DOHH2 (cell line): ENCODE measurements at regions not wholly inside any gene's neighbourhood (a gene's known extent, or its start where the extent isn't known, plus 50 kb on each side); places are given as distances from the start of the nearest gene placed in this dataset.

ENCODE experiments used
- H3F3A ChIP-seq: fragments of 200-600 bp; sonication (generic), shearing (Covaris generic); 2 replicates; pipeline ENCODE4 v1.6.0; 2016; ENCODE audit warnings: antibody characterized with exemption, mild to moderate bottlenecking; ENCODE audit not compliant: control insufficient read depth, insufficient read depth
- H3K27ac ChIP-seq: fragments of 200-600 bp; sonication (generic); 2 replicates; pipeline ENCODE4 v1.5.1; 2014; ENCODE audit warnings: low read depth, mild to moderate bottlenecking, low read length, moderate library complexity
- H3K27me3 ChIP-seq: fragments of 200-600 bp; sonication (generic); 2 replicates; pipeline ENCODE4 v1.6.1; 2014; ENCODE audit warnings: mild to moderate bottlenecking, low read length, mixed read lengths; ENCODE audit not compliant: control insufficient read depth
- H3K36me3 ChIP-seq: fragments of 200-600 bp; sonication (generic); 2 replicates; pipeline ENCODE4 v1.6.1; 2014; ENCODE audit warnings: mild to moderate bottlenecking, low read length, moderate library complexity, mixed read lengths; ENCODE audit not compliant: control insufficient read depth
- H3K4me1 ChIP-seq: fragments of 200-600 bp; sonication (generic); 2 replicates; pipeline ENCODE4 v1.6.1; 2014; ENCODE audit warnings: mild to moderate bottlenecking, low read length, mixed read lengths; ENCODE audit not compliant: control insufficient read depth
- H3K4me2 ChIP-seq: fragments of 200-600 bp; sonication (generic); 2 replicates; pipeline ENCODE4 v1.6.0; 2014; ENCODE audit warnings: mild to moderate bottlenecking, low read length, moderate library complexity
- H3K4me3 ChIP-seq: fragments of 200-600 bp; sonication (generic); 2 replicates; pipeline ENCODE4 v1.5.1; 2014; ENCODE audit warnings: mild to moderate bottlenecking, low read length, mixed read lengths
- H3K79me2 ChIP-seq: fragments of 200-600 bp; sonication (generic); 2 replicates; pipeline ENCODE4 v1.6.1; 2014; ENCODE audit warnings: mild to moderate bottlenecking, low read length, mixed read lengths; ENCODE audit not compliant: control insufficient read depth
- H3K9me2 ChIP-seq: fragments of 200-600 bp; sonication (generic); replicated peaks from 2 replicates; pipeline ENCODE4 v1.6.1; 2014; ENCODE audit warnings: mild to moderate bottlenecking, low read length, mixed read lengths; ENCODE audit not compliant: control insufficient read depth
- H3K9me3 ChIP-seq: fragments of 200-600 bp; sonication (generic); 2 replicates; pipeline ENCODE4 v1.6.1; 2014; ENCODE audit warnings: antibody characterized with exemption, low read length, mixed read lengths; ENCODE audit not compliant: control insufficient read depth, insufficient read depth
- H4K20me1 ChIP-seq: fragments of 200-600 bp; sonication (generic); 2 replicates; pipeline ENCODE4 v1.6.0; 2014; ENCODE audit warnings: low read depth, mild to moderate bottlenecking, antibody characterized with exemption, low read length, moderate library complexity; ENCODE audit not compliant: control insufficient read depth, insufficient read depth
- EZH2phosphoT487 ChIP-seq: fragments of 200-600 bp; sonication (generic); IDR thresholded peaks from 2 replicates; pipeline ENCODE4 v1.6.1; 2017; ENCODE audit warnings: borderline replicate concordance, mild to moderate bottlenecking, antibody characterized with exemption, low read length, moderate library complexity, mixed read lengths
- TF ChIP-seq, protein P1 (sequence below): fragments of 200-600 bp; sonication (generic); IDR thresholded peaks from one replicate; pipeline ENCODE4 v1.5.1; 2014; ENCODE audit warnings: antibody characterized with exemption, mild to moderate bottlenecking, low read depth, low read length; ENCODE audit not compliant: poor library complexity, severe bottlenecking

DNA sequence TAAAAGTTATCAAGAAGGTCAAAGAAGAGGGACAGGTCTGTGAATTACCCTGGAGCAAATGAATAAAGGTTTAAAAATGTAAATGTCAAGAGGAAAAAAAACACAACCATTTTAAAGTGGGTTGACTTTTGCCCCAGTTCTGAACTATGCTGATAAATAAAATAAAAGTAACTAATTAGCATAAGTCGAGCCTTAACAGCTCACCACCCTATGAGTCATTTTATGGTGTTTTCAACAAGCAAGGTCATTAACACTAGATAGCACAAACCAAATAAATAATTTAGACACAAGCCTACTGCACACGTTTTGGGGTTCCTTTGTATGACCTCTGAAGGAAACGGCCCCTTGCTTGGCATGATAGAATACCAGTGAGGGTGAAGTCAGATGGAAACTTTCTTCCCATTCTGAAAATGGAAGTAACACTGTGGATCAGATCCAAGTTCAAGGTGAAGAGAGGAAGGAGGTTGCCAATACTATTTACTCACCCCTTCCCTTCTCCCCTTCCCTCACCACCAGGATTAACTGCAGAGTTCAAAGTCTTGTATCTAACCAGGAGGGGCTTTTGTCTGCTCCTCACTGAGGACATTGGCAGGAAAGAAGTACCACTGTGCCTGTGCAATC lies 380.0 kb upstream of the ACVR2A start:
- H3K27me3 ChIP-seq: no peaks in the 10 kb centered on the region
- H3K79me2 ChIP-seq: no peaks in the 10 kb centered on the region
- H3K27ac ChIP-seq: no peak overlapping the region
- H3K36me3 ChIP-seq: no peaks in the 10 kb centered on the region
- no peaks in the 10 kb centered on the region for H4K20me1 ChIP-seq
- H3K9me3 ChIP-seq: no peaks in the 10 kb centered on the region; the same call in 1 of the 2 replicates
- no peaks in the 10 kb centered on the region for H3K4me1 ChIP-seq
- H3K9me2 ChIP-seq: no peaks in the 10 kb centered on the region
- no peak overlapping the region for H3K4me2 ChIP-seq
- H3F3A ChIP-seq: no peaks in the 10 kb centered on the region
- TF ChIP-seq EZH2phosphoT487: no peak
- TF ChIP-seq, protein P1, sequence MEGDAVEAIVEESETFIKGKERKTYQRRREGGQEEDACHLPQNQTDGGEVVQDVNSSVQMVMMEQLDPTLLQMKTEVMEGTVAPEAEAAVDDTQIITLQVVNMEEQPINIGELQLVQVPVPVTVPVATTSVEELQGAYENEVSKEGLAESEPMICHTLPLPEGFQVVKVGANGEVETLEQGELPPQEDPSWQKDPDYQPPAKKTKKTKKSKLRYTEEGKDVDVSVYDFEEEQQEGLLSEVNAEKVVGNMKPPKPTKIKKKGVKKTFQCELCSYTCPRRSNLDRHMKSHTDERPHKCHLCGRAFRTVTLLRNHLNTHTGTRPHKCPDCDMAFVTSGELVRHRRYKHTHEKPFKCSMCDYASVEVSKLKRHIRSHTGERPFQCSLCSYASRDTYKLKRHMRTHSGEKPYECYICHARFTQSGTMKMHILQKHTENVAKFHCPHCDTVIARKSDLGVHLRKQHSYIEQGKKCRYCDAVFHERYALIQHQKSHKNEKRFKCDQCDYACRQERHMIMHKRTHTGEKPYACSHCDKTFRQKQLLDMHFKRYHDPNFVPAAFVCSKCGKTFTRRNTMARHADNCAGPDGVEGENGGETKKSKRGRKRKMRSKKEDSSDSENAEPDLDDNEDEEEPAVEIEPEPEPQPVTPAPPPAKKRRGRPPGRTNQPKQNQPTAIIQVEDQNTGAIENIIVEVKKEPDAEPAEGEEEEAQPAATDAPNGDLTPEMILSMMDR: no peak
- no peak overlapping the region for H3K4me3 ChIP-seq

DNA sequence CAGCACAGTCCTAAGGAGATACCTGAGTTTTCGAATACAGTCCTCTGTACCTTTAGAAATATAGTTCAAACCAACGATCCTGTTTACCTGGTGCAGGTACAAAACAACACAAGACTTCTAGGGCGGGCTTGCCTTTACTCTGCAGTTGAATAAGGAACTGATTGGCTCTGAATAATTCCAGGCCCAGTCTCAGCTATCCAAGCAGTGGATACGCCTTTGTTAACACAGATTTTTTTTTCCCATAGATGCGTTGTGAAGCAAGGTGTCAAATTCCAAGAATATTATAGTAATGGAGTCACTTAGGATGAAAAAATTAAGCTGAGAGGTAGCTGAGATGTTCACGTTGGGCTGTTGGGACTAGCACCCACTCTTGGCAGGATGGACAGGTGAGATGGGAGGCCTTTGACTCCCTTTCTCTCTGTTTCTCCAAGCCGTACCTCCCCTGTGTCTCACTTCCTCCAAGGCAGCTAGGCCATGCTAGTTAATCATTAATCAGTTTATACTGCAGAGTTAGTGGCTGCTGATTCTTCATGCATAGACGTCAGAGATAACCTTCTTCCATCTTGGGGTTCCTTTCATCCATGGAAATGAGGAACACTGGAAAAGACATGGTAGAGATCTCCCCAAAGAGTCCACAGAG lies 380.8 kb upstream of the ACVR2A start:
- TF ChIP-seq, protein P1: no peak
- TF ChIP-seq EZH2phosphoT487: no peak
- Histone ChIP-seq H3K4me2 (no peak overlapping the region), H3K4me1 (no peaks in the 10 kb centered on the region)

DNA sequence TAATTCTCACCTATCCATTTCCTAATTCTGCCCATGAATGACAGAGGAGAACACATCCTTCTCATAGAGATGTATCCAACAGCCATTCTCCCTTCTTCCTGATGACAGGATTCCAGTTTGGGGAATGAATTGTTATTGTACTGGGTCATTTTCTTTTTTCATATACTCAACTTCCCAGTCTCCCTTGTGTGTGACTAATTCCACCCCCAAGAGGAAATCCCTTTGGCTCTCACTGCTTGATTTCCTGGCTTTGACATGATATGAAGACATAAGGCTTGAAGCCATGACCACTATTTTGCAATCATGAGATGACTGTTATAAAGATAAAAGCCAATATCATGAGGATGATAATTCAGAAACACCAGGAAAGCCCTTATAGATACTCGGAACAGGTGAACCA lies 384.7 kb upstream of the ACVR2A start:
- Histone ChIP-seq H3K79me2 (no peaks in the 10 kb centered on the region), H3K36me3 (no peaks in the 10 kb centered on the region), H3K4me2 (no peak overlapping the region), H3K27me3 (no peaks in the 10 kb centered on the region), H3K9me2 (no peaks in the 10 kb centered on the region), H3K9me3 (no peaks in the 10 kb centered on the region; the same call in 1 of the 2 replicates), H3K27ac (no peak overlapping the region), H3F3A (no peaks in the 10 kb centered on the region), H4K20me1 (no peaks in the 10 kb centered on the region), H3K4me3 (no peak overlapping the region), H3K4me1 (no peaks in the 10 kb centered on the region)
- TF ChIP-seq, protein P1: no peak
- no peak for TF ChIP-seq EZH2phosphoT487

More for the DNA sequence above, 380.8 kb upstream of the ACVR2A start:
- H3K4me3 ChIP-seq: no peak overlapping the region
- H3K79me2 ChIP-seq: no peaks in the 10 kb centered on the region
- no peaks in the 10 kb centered on the region for H4K20me1 ChIP-seq
- no peaks in the 10 kb centered on the region for H3K36me3 ChIP-seq
- no peaks in the 10 kb centered on the region for H3K27me3 ChIP-seq
- H3F3A ChIP-seq: no peaks in the 10 kb centered on the region
- no peaks in the 10 kb centered on the region; the same call in 1 of the 2 replicates for H3K9me3 ChIP-seq
- no peaks in the 10 kb centered on the region for H3K9me2 ChIP-seq
- H3K27ac ChIP-seq: no peak overlapping the region
